NCI-H2029 (cell line): ENCODE measurements at regions not wholly inside any gene's neighbourhood (a gene's known extent, or its start where the extent isn't known, plus 50 kb on each side); places are given as distances from the start of the nearest gene placed in this dataset.

Experiments
- DNase-seq: peaks from one replicate; lab custom pipeline; 2025; lab: John Stamatoyannopoulos, UW

DNA sequence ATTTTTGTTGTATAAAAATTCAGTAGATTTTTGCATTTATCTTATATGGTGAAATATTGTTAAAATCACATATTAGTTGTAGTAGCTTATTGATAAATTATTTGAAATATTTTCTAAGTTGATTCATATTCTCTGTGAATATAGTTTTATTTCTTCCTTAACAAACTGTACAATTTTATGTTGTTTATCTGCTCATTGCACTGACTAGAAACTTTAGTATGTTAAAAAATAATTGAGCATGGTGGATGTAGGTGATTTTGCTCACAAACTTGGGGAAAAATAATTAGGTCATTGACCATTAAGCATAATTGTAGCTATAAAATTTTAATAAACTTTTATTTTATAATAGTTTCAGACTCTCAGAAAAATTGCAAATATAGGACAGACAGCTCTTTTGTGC is 1445.3 kb upstream of the MIR17HG start:
- DNase-seq, result no peak

GRCh38 chr13:89903115-89903514 is 1444.4 kb upstream of the MIR17HG start:
- DNase-seq, result no peak

GRCh38 chr13:89910166-89910565 is 1437.3 kb upstream of the MIR17HG start:
- DNase-seq, result no peak

DNA sequence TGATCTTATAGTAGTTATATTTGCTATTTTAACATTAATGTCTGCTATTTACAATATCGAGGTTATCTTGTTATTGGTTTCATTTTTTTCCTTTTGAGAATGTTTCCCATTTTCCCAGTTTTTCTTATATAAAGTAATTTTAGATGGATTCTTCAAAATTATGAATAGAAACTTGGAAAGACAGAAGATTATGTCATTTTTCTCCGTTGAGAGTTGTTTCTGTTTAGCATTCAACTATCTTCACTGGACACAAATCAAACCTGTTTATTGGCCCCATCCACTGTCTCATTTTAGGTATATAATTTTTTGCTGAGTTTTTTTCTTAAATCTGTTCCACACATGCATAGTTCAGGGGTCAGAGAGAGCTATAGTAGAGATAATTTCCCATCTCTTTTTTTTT is 1430.9 kb upstream of the MIR17HG start:
- no peak for DNase-seq

DNA sequence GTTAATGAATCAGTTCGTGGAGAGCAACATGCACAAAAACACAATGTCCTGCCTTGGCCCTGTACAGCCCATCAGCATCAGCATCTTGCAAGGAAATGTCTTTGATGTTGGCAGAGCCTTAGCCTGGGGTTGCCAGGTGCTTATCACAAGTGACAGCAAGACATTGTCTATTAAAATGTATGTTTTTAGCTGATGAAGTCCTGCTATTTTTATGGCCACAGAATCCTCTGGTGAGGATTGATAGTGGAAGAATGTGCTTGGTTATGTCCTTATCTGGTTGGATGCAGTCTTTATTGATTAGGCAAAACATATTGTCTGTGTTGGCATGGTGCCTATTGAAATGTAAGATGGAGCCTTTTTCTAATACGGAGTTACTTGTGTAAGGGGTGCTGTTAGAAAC is 1427.0 kb upstream of the MIR17HG start:
- DNase-seq, result no peak

DNA sequence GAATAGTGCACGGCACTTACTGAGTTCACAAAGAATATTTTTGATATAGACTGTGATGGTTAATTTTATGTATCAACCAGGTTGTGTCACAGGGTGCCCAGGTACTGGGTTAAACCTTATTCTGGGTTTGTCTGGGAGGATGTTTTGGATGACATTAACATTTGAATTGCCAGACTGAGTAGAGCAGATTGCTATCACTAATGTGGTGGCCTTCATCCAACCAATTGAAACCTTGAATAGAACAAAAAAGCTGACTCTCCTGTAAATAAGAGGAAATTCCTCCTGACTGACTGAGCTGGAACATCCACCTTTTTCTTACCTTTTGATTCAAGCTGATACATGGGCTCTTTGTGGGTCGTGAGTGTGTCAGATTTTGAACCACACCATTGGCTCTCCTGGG is 1424.4 kb upstream of the MIR17HG start:
- no peak for DNase-seq

DNA sequence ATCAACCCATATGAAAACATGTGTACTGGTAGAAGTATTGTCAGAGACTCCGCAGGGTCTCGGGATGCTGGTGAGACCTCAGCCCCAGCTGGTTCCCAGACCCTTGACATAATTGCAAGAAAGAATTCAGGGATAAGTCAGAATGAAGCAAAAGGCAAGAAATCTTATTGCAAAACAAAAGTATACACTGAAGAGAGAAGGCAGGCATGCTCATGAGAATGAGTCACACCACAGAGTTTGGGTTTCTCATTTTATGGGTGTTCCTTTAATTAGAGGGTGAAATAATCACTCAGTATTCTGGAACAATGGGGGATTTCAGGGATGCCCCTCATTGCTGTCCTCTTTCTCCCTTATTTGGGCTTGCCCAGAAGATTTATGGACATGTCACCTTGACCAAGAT is 1423.8 kb upstream of the MIR17HG start:
- no peak for DNase-seq

DNA sequence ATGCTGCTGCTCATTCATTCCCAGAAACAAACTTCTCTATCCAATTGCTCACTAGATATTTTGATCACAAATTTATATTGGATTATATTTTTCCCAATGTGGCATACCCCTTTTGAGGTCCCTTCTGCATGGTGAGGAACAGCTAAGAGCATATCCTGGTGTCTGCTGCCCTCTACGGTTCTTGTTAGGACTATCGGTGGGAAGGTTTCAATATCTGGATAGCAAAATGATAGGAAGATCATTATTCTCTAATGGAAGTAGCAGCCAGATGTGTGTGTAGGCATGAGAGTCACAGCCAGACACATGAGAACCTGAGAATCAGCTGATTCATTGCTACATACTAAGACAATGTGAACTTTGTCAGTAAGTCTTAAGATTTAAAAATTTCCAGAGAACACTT is 1422.4 kb upstream of the MIR17HG start:
- DNase-seq, result no peak

- DNase-seq, result no peak
Observed at GRCh38 chr13:89930861-89931260, 1416.6 kb upstream of the MIR17HG start.

GRCh38 chr13:89932902-89933301 is 1414.6 kb upstream of the MIR17HG start:
- DNase-seq, result no peak

GRCh38 chr13:89936256-89936655 is 1411.2 kb upstream of the MIR17HG start:
- DNase-seq, result no peak

DNA sequence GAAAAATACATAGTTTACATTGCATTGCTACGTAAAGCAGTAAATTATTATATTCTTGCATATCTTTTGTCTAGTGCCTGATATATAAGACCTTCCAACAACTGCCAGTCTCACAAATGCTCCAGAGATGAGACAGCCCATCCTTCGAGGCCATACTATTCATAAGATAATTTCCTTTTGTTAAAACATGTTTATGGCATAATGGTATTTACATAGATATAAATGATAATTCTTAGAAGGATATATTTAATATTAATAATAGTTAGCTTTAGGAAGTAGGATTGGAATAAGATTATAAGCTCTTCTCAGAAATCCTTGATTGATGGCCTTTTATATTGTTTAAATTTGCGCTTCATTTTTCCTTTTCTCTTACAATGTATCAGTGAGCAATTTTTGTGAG is 1410.1 kb upstream of the MIR17HG start:
- no peak for DNase-seq

DNA sequence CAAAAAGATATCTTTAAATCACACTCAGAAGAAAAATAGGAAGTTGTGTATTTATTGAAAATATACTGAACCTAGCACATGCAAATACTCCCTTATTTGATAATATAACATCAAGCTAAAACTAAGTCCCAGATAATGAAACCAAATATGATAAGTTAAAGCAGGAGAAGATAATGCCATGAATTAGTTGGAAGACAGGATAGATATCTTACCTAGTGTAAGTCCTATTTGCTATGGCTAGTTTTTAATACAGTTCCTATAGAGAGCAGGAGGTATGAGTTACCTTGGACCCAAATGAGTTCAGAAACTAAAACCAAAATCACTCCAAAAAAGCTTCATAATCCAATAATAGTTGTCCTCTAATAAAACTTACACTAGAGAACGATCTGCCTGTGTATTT is 1407.1 kb upstream of the MIR17HG start:
- DNase-seq, result no peak

DNA sequence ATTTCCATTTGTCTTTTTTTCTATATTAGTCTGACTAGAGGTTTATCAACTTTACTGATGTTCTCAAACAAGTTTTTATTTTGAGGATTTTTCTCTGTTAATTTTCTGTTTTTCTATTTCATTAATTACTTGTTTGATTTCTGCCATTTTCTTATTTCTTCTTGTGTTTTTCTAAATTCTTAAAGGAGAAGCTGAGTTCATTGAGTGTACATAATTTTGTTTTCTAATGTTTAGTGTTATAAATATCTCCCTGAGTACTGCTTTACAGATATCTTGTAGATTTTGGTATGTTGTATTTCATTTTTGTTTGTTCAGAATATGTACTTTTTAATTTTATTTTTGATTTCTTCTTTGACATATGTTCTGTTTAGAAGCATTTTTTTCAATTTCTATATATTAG is 1404.3 kb upstream of the MIR17HG start:
- no peak for DNase-seq

GRCh38 chr13:89950225-89950624 is 1397.3 kb upstream of the MIR17HG start:
- no peak for DNase-seq

- DNase-seq, result no peak
Observed at GRCh38 chr13:89951341-89951740, 1396.1 kb upstream of the MIR17HG start.

GRCh38 chr13:89953581-89953980 is 1393.9 kb upstream of the MIR17HG start:
- DNase-seq, result no peak

- no peak for DNase-seq
Observed at GRCh38 chr13:89955773-89956172, 1391.7 kb upstream of the MIR17HG start.

- DNase-seq, result no peak
Observed at GRCh38 chr13:89959074-89959473, 1388.4 kb upstream of the MIR17HG start.

- DNase-seq, result no peak
Observed at GRCh38 chr13:89965252-89965651, 1382.2 kb upstream of the MIR17HG start.

DNA sequence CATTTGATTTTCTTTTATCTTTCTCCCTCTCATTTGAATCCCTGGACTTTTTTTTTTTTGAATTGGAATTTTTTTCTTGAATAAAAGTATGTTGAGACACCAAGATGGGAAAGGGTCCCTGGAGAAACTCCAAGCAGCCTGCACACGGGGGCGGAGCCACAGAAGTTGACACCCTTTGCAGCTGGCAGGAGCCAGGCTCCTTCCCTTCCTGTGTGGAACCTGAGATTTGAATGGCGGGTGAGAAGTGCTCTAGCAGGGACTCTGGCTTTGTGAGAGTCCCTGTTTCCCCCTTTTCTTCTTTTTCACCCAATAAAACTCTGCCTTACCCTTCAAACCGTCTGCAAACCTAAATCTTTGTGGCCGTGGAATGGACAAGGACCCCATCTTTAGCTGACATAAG is 1381.0 kb upstream of the MIR17HG start:
- no peak for DNase-seq

DNA sequence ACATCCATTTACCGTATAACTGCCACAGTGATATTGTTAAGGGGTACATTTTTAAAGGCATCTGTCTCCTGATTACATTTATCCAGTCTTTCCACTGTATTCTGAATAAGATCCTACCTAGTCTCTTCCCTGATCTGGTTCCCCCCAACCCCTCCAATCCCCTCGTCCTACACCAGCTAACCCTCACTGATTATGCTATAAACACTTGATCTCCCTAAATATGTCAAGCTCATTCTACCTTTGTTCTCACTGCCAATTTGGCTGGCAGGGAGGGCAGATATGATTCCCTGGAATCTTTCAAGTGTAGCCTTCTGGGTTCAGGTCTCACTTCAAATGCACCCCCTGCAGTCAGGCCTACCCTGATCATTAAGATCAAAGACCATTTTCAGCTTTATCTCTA is 1379.8 kb upstream of the MIR17HG start:
- DNase-seq, result no peak

DNA sequence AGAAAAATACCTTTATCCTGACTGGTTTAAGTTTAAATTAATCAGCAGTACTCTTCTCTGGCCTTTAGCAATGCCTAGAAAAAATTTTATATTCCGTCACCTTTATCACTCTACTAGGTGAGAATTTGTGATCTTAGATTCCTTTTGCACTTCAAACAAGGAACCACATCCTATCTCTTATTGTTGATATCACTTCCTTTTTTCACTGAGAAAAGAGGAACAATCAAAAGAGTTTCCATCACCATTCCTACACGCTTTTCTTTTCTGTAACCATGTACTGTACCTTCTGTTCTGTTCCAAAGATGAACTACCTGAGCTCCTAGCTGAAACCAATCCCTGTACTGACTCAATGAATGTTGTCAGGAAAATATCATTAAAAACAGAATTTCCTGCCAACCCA is 1379.0 kb upstream of the MIR17HG start:
- no peak for DNase-seq

- DNase-seq, result no peak
Observed at GRCh38 chr13:89970353-89970709, 1377.2 kb upstream of the MIR17HG start.

DNA sequence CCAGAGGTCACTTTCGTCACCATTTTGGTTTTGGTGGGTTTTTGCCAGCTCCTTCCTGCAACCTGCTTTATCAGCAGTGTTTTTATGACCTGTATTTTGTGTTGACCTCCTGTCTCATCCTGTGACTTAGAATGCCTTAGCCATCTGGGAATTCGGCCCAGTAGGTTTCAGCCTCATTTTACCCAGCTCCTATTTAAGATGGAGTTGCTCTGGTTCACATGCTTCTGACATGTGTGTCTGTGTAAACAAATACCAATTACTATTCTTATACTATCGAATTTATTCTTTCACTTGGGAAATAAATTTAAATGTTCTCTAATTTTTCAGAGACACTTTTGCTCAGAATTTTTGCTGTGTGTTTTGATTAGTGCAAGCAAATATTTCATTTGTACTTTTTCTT is 1370.3 kb upstream of the MIR17HG start:
- DNase-seq, result no peak
